ENCODE measurements at regions not wholly inside any gene's neighbourhood (a gene's known extent, or its start where the extent isn't known, plus 50 kb on each side); places are given as distances from the start of the nearest gene placed in this dataset.

DNA sequence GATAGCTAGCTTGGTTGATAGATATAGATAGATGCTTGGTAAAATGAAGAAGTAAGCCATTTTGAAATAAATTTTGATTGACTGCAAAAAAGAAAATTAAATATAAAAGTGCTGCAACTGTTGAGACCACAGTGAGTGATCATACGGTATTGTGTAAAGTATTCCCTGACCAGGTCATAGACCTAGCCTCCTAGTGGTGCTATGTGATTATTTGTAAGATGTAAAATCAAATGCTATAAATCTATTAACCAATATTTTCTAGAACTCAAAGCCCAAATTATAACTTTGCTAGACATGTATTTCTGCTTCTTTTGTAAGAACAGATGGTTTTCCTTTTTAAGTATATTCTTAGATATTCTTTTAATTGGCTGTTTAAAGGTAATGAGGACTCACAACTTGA, 480.2 kb upstream of the PTPRD start:
- TF ChIP-seq GATA2 (IDR thresholded peaks at IDR 0.05; ENCODE audit: low read depth, low read length) = no peak
- TF ChIP-seq GATA3 (IDR thresholded peaks at IDR 0.05; ENCODE audit: low read depth, low read length) = no peak

DNA sequence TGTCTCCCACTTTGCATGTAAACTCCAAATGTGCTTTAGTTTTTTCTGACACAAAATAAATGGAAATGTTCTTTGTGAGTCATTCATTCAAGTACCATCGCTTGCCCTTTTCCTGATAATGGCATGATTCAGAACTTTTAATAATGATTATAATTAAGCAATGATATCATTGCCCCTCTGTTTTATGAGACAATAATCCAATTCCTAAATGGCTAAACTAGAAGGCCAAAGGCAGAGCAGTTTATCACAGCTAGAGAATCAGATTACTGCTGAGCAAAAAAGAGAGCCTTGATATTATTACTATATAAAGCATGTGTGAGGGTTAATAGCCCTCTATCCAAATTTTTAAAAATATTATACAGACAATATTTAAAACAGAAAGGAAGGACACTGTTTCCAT, 484.2 kb upstream of the PTPRD start:
- TF ChIP-seq GATA3 (IDR thresholded peaks at IDR 0.05; ENCODE audit: low read depth, low read length) = no peak
- TF ChIP-seq GATA2 (IDR thresholded peaks at IDR 0.05; ENCODE audit: low read depth, low read length) = no peak

- TF ChIP-seq GATA2 (IDR thresholded peaks at IDR 0.05; ENCODE audit: low read depth, low read length) = no peak
- TF ChIP-seq GATA3 (IDR thresholded peaks at IDR 0.05; ENCODE audit: low read depth, low read length) = no peak
These were observed 490.7 kb upstream of the PTPRD start for GRCh38 chr9:11103525-11103924.

GRCh38 chr9:11107196-11107595, 494.4 kb upstream of the PTPRD start:
- no peak for TF ChIP-seq GATA2 (IDR thresholded peaks at IDR 0.05; ENCODE audit: low read depth, low read length)
- no peak for TF ChIP-seq GATA3 (IDR thresholded peaks at IDR 0.05; ENCODE audit: low read depth, low read length)

- TF ChIP-seq GATA3 (IDR thresholded peaks at IDR 0.05; ENCODE audit: low read depth, low read length) = no peak
These were observed 515.4 kb upstream of the PTPRD start for GRCh38 chr9:11128156-11128555.

DNA sequence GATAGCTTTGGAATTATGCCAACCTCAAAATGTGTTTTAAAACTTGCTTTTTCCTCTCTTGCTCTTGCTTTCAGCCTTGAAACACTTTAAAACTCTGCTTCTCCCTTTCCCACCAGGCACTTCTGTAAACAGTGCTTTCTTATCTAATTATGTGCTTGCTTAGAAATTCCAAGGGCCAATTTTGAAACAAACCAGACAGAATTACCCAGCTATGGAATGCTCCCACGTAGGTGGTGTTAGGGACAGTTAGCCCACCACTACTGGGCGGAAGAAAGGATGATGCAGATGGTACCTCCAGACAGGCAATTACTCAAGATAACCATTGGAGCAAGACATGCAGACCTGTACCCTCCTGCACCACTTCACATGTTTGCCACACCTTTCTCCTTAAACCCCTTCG, 523.0 kb upstream of the PTPRD start:
- no peak for TF ChIP-seq GATA3 (IDR thresholded peaks at IDR 0.05; ENCODE audit: low read depth, low read length)
- TF ChIP-seq GATA2 (IDR thresholded peaks at IDR 0.05; ENCODE audit: low read depth, low read length) = no peak

GRCh38 chr9:11141357-11141756, 528.6 kb upstream of the PTPRD start:
- TF ChIP-seq GATA2 (IDR thresholded peaks at IDR 0.05; ENCODE audit: low read depth, low read length) (no peak), GATA3 (IDR thresholded peaks at IDR 0.05; ENCODE audit: low read depth, low read length) (no peak)

- no peak for TF ChIP-seq GATA3 (IDR thresholded peaks at IDR 0.05; ENCODE audit: low read depth, low read length)
- no peak for TF ChIP-seq GATA2 (IDR thresholded peaks at IDR 0.05; ENCODE audit: low read depth, low read length)
These were observed 530.4 kb upstream of the PTPRD start for GRCh38 chr9:11142965-11143738.

- TF ChIP-seq GATA2 (IDR thresholded peaks at IDR 0.05; ENCODE audit: low read depth, low read length) (no peak), GATA3 (IDR thresholded peaks at IDR 0.05; ENCODE audit: low read depth, low read length) (no peak)
These were observed 531.9 kb upstream of the PTPRD start for GRCh38 chr9:11144746-11145145.

DNA sequence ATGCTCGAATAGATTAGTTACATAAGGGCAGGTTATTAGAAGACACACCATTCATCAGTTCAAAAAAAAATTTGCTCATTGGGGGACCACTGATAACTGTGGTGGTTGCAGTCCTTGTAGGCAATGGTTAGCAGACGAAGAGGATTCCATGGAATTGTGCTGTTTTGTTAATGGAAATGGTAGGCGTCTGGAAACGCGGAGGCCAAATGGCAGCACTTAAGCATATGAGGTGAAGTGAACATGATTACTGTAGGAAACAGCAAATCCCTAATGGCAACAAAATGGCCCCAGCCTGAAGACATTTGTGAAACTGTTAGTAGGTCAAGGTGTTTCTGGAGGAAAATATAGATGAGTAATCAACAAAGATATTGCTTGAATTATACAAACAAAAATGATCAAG, 535.4 kb upstream of the PTPRD start:
- TF ChIP-seq GATA3 (IDR thresholded peaks at IDR 0.05; ENCODE audit: low read depth, low read length) = no peak
- TF ChIP-seq GATA2 (IDR thresholded peaks at IDR 0.05; ENCODE audit: low read depth, low read length) = no peak

DNA sequence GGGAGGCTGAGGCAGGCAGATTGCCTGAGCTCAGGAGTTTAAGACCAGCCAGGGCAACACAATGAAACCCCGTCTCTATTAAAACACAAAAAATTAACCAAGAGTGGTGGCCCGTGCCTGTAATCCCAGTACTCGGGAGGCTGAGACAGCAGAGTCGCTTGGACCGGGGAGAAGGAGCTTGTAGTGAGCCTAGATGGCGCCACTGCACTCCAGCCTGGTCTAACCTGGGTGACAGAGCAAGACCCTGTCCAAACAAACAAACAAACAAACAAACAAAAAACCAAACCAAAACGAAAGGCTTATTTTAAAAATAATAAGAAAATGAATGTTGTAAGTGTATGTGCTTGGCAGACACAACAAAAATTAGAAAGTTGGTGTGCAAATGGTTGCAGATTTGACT, 536.3 kb upstream of the PTPRD start:
- TF ChIP-seq GATA3 (IDR thresholded peaks at IDR 0.05; ENCODE audit: low read depth, low read length) (no peak), GATA2 (IDR thresholded peaks at IDR 0.05; ENCODE audit: low read depth, low read length) (no peak)

- TF ChIP-seq GATA3 (IDR thresholded peaks at IDR 0.05; ENCODE audit: low read depth, low read length) (no peak), GATA2 (IDR thresholded peaks at IDR 0.05; ENCODE audit: low read depth, low read length) (no peak)
These were observed 545.3 kb upstream of the PTPRD start for GRCh38 chr9:11158063-11158462.

- TF ChIP-seq GATA3 (IDR thresholded peaks at IDR 0.05; ENCODE audit: low read depth, low read length) (no peak), GATA2 (IDR thresholded peaks at IDR 0.05; ENCODE audit: low read depth, low read length) (no peak)
These were observed 545.9 kb upstream of the PTPRD start for GRCh38 chr9:11158676-11159075.

DNA sequence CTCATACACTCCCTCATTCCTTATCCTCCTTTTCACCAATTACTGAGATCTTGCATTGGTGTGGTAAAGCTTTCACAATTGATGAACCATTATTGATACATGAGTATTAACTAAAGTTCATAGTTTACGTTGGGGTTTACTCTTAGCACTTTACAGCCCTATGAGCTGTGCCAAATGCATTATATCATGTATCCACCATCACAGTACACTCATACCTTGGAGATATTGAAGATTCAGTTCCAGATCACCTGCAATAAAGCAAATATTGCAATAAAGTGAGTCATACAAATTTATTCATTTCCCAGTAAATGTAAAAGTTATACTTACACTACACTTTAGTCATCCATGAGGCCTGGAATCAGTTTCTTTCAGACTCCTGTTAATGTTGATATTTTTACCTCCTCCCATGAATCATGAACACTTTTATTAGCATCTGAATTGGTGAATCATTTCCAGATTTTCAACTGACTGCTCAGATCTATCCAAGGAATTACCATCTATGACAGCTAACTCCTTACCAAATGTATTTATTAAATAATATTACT, 546.6 kb upstream of the PTPRD start:
- TF ChIP-seq GATA3 (IDR thresholded peaks at IDR 0.05; ENCODE audit: low read depth, low read length) = no peak
- TF ChIP-seq GATA2 (IDR thresholded peaks at IDR 0.05; ENCODE audit: low read depth, low read length) = no peak

GRCh38 chr9:11163843-11164242, 551.0 kb upstream of the PTPRD start:
- TF ChIP-seq GATA3 (IDR thresholded peaks at IDR 0.05; ENCODE audit: low read depth, low read length) (no peak), GATA2 (IDR thresholded peaks at IDR 0.05; ENCODE audit: low read depth, low read length) (no peak)
